Stimulated activated CD8-positive, alpha-beta memory T cell treated with anti-CD3 and anti-CD28 coated beads, Interleukin-12 subunit alpha, Interleukin-12 subunit beta, amount 100 ng/mL, for 1 hour (primary cell): ENCODE measurements at regions not wholly inside any gene's neighbourhood (a gene's known extent, or its start where the extent isn't known, plus 50 kb on each side); places are given as distances from the start of the nearest gene placed in this dataset.
"Not testable (repeated sequence)": the region's sequence is repeated elsewhere in the genome, so short reads cannot be mapped to it uniquely, and the experiment has no call there.

Source experiments
- DNase-seq: peaks from one replicate; pipeline ENCODE4 v3.0.0-alpha.2; 2020; ENCODE audit warnings: low read depth

DNA sequence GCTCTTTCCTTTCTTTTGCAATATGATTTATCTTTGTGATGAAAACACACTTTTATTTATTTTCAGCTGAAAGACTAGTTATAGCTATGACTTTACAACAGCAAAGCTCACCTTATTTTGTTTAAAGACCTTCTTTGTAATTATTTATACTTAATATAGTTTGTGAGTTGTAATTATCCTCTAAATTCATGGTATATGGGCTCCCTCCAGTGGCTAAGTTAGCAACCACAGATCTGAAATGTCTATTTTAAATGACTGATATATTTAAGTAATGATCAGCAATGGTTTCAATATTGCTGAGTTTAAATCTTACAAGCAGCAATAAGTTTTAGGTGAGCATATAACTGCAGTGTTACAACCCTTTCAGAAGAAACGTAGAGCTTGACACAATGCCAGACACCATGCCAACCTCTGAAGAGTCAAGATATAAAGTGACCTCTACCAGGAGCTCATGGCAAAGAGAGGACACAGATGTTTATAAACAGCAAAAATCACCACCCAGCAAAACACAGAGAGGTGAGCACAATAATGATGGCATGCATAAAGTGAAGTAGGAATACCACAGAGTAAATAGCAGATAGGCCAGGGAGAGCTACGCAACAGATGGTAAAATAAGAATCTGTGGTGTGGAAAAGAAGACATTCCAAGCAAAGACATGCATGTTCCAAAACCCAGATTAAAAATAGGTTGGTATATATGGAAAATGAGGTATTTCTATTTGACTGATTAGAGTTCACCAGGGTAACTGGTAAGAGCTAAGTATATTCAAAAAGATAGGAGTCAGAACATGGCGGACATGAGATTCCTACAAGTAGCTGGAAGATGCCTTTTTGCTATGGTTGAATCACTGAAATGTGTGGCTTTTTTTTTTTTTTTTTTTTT is 143.7 kb upstream of the ZNF385D start:
- no peak for DNase-seq

DNA sequence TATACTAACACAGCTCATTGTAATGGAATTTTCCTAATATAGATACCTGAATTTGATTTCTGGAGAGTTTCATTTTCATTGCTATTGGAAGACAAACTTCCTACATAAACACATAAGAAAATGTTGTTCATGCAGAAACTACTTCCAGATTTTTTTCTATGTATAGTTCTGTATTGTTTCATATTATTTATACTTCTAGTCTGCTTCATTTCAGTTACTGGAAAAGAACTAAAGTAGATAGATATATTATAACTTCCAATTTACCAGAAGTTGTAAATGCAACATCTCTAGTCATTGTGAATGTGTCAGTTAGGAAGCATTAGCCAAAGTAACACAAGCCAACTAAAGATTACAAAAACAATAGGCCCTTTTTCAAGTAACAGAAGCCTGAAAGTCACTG is 147.3 kb upstream of the ZNF385D start:
- DNase-seq = no peak

- DNase-seq = no peak
These were observed 150.5 kb upstream of the ZNF385D start for GRCh38 chr3:21901484-21901883.

- no peak for DNase-seq
These were observed 151.9 kb upstream of the ZNF385D start for GRCh38 chr3:21902956-21903355.

GRCh38 chr3:21909096-21909495 is 158.1 kb upstream of the ZNF385D start:
- no peak for DNase-seq

GRCh38 chr3:21912711-21913110 is 161.7 kb upstream of the ZNF385D start:
- DNase-seq = no peak

DNA sequence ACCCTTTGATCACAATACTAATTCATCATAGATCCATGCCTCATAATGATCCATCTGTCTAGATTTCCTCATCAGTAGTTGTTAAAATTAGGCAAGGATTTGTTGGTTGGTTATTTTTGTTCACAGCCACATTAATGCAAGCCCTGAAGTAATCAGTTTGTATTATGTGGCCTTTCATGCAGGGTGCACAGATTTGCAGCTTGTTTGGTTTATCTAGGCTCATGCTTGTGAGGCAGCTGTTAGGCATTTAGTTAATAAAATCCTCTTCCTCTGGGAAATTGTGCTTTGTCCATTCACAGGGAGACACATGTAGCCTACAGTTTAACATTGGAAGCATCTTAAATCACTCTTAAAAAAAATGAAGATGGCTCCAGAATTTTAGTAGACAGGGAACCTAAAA is 162.8 kb upstream of the ZNF385D start:
- no peak for DNase-seq

GRCh38 chr3:21914451-21914850 is 163.4 kb upstream of the ZNF385D start:
- DNase-seq = no peak

DNA sequence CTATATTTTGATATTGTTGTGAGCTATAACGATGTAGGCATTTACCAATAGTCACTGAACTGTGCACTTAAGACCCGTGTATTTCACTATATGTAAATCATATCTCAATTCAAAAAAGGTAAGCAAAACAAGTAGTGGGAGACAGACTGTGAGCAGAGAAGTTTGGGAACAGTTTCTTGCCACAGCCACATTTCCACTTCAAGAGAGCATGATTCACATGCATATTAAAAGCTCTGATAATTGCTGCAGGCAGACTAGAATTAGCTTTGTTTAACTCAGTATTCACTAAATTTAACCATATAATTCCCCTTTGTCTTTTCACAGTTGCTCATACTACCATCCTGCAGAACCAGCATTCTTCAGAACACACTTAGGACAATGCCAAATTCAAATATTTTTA is 168.4 kb upstream of the ZNF385D start:
- DNase-seq = no peak

DNA sequence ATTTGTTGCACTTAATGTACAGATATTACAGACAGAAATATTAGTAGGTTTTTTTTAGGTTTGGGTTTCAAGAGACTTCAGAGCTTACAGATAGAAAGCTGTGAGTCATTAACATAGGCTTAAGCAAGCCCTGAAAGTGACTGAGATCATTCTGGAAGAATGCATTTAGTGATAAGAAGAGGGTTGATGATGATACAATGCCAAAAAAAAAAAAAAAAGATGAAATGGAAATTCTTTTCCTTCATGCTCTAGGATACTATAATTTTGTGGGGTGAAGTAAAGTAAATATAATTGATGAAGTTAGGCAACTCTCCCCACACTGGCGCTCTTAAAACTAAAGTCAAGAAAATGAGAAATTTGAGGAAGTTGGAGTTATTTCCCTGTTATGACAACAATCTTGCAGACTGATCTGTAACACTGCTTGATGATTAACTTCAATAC is 169.4 kb upstream of the ZNF385D start:
- DNase-seq = no peak

DNA sequence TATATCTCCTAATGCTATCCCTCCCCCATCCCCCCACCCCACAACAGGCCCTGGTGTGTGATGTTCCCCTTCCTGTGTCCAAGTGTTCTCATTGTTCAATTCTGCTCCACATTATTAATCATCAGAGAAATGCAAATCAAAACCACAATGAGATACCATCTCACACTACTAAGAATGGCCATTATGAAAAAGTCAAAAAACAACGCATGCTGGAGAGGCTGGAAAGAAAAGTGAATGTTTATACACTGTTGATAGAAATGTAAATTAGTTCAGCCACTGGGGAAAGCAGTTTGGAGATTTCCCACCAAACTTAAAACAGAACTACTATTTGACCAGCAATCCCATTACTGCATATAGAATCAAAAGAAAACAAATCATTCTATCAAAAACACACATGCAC is 172.1 kb upstream of the ZNF385D start:
- DNase-seq = not testable (repeated sequence)

GRCh38 chr3:21927261-21927660 is 176.3 kb upstream of the ZNF385D start:
- DNase-seq = no peak

- no peak for DNase-seq
These were observed 183.6 kb upstream of the ZNF385D start for GRCh38 chr3:21934591-21934990.

DNA sequence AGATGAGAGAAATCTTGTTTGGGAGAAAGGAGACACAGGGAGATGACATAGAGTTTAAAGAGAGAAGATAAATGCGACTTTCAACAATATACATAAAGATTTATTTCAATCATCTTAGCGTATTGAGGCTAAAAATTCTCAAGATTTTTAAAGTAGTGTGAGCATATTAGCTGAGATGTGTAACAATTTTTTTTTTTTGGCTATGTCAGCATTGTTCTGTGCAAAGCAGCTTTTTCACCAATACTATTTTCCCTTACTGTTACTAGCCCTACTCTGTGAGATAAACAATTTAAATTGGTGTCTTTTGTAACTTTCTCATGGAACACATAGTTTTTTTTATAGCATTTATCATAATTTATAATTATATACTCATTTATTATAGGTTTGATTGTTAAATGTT is 185.2 kb upstream of the ZNF385D start:
- DNase-seq = no peak

GRCh38 chr3:21938267-21938681 is 187.3 kb upstream of the ZNF385D start:
- no peak for DNase-seq

- DNase-seq = no peak
These were observed 191.3 kb upstream of the ZNF385D start for GRCh38 chr3:21942328-21942727.

- no peak for DNase-seq
These were observed 193.2 kb upstream of the ZNF385D start for GRCh38 chr3:21944251-21944650.

- DNase-seq = no peak
These were observed 201.8 kb upstream of the ZNF385D start for GRCh38 chr3:21952856-21953255.

DNA sequence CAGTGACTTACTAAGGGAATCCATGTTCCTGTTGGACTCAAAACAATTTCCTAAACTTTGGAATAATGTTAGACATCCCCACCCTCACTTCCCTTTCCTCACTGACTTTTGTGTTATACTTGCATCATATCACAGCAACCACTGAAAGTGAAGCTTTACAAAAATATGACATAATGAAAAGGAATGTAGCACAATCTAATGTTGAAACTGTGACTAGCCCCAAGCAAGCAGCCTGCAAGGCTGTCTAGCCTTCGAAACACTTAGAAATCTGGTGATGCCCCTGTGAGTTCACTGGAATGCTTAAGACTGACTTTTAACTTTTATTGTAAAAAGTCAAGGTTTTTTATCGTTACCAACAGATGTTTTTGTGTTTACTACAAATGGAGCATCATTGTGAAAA is 203.7 kb upstream of the ZNF385D start:
- DNase-seq = no peak

DNA sequence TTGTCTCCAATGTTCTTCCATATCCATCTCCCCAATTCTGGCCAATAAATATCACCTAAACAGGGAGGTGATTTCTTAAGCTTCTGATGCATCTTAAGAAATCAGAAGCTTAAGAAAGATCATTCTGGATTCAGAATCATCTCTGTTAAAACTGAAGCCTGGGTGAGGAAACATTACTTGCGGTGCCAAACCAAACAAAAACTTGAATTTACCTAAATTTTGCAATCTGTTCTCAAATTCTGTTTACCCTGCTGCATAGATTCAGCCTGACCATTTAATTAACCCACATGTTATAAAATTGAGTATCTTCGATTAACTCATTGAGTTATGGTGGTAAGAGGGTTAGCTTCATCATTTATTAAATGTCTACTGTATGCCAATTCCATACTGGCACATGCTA is 204.4 kb upstream of the ZNF385D start:
- DNase-seq = no peak

GRCh38 chr3:21960033-21960432 is 209.0 kb upstream of the ZNF385D start:
- DNase-seq = no peak

- no peak for DNase-seq
These were observed 211.4 kb upstream of the ZNF385D start for GRCh38 chr3:21962456-21962855.

GRCh38 chr3:21966457-21966856 is 215.4 kb upstream of the ZNF385D start:
- not testable (repeated sequence) for DNase-seq

DNA sequence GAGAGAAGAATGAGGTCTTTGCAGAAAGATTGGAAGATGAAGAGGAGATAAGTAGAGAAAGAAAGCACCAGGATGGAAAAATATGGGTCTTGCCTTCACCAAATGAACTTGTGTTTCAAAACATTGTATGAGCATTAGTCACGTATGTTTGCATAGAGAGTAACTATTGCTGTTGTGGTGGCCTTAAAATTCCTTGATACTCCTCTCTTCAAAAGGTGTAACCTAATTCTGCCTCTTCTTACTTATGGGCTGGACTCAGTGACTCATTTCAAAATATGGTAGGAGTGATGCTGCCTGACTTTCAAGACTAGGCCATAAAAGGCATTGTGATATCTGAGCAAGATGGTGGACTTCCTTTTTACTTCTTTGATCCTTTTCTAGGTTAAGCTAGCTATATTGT is 228.7 kb upstream of the ZNF385D start:
- DNase-seq = no peak
